CD4-positive, alpha-beta T cell (primary cell): ENCODE measurements at regions not wholly inside any gene's neighbourhood (a gene's known extent, or its start where the extent isn't known, plus 50 kb on each side); places are given as distances from the start of the nearest gene placed in this dataset.

ENCODE experiments used
- ATAC-seq: fragments of 200-7000 bp; cut with Tn5 transposase; one replicate; pipeline ENCODE4 v1.10.0; 2022; ENCODE audit warnings: mild to moderate bottlenecking; ENCODE audit not compliant: poor library complexity
- CTCF ChIA-PET: fragments of 350-600 bp; sonication (Branson Sonifier 250); formaldehyde crosslinking; loops from one replicate; lab custom pipeline; 2021; ENCODE audit warnings: antibody characterized with exemption, inconsistent platforms; lab: Charles Lee
- POLR2A ChIA-PET: fragments of 350-600 bp; sonication (Branson Sonifier 250); formaldehyde crosslinking; loops from one replicate; lab custom pipeline; 2021; ENCODE audit warnings: antibody characterized with exemption, inconsistent platforms; lab: Charles Lee
- DNase-seq, 14 experiments: peaks; one replicate each; pipeline ENCODE4 v3.0.0-alpha.2; 2013 to 2020; ENCODE audit warnings: mixed read lengths in 2 of 14
- H3K27ac ChIP-seq, 2 donors: one replicate each; pipeline versions ENCODE4 v1.5.1 to v1.7.0; 2013; ENCODE audit warnings: low read length in 2 of 2, low read depth in 1 of 2, mild to moderate bottlenecking in 1 of 2
- H3K27me3 ChIP-seq, 2 experiments: 1 replicate in 1 of 2; 2 replicates in 1 of 2; pipeline versions ENCODE4 v1.6.1 to v1.7.0; 2013; ENCODE audit warnings: low read length in 2 of 2, control low read depth in 1 of 2, mild to moderate bottlenecking in 1 of 2, moderate library complexity in 1 of 2; ENCODE audit not compliant: insufficient read depth in 2 of 2, control insufficient read depth in 1 of 2
- H3K36me3 ChIP-seq: one replicate; pipeline ENCODE4 v1.6.1; 2013; ENCODE audit warnings: low read length, control low read depth; ENCODE audit not compliant: insufficient read depth
- H3K4me1 ChIP-seq: one replicate; pipeline ENCODE4 v1.6.1; 2013; ENCODE audit warnings: low read length, control low read depth; ENCODE audit not compliant: insufficient read depth
- H3K4me3 ChIP-seq: one replicate; pipeline ENCODE4 v1.5.1; 2013; ENCODE audit warnings: mild to moderate bottlenecking, low read length, moderate library complexity
- H3K9me3 ChIP-seq, 2 experiments: 1 replicate in 1 of 2; 2 replicates in 1 of 2; pipeline versions ENCODE4 v1.6.1 to v1.7.0; 2013; ENCODE audit warnings: low read length in 2 of 2, mild to moderate bottlenecking in 2 of 2, control low read depth in 1 of 2, moderate library complexity in 1 of 2; ENCODE audit not compliant: control insufficient read depth in 1 of 2, insufficient read depth in 1 of 2
- H3K27ac Mint-ChIP-seq: one replicate; pipeline ENCODE4 v1.8.0; 2020; ENCODE audit warnings: mixed read lengths
- H3K27me3 Mint-ChIP-seq: one replicate; pipeline ENCODE4 v1.8.0; 2021; ENCODE audit warnings: mixed read lengths
- H3K36me3 Mint-ChIP-seq: one replicate; pipeline ENCODE4 v1.8.0; 2021; ENCODE audit warnings: low read depth, mixed read lengths
- H3K4me1 Mint-ChIP-seq: one replicate; pipeline ENCODE4 v1.8.0; 2021; ENCODE audit warnings: low read depth, mixed read lengths
- H3K4me3 Mint-ChIP-seq: one replicate; pipeline ENCODE4 v1.8.0; 2020; ENCODE audit warnings: mild to moderate bottlenecking, mixed read lengths
- H3K9me3 Mint-ChIP-seq: one replicate; pipeline ENCODE4 v1.8.0; 2020; ENCODE audit warnings: mixed read lengths
- CTCF ChIP-seq: fragments of 200-600 bp; IDR thresholded peaks from one replicate; pipeline ENCODE4 v1.8.0; 2022; ENCODE audit warnings: antibody characterized with exemption, mild to moderate bottlenecking
- intact Hi-C, 2 experiments: fragments of 100-400 bp; cut with DNase I in 1 of 2; cut with micrococcal nuclease in 1 of 2; formaldehyde crosslinking; loops; one replicate each; pipeline versions ENCODE4 v1.15.1 to v1.9.0; 2023 to 2025; cut with DNase I, micrococcal nuclease

GRCh38 chr7:22662556-22663356, 64.2 kb upstream of the IL6 start:
- Mint-ChIP-seq H3K27me3 (peaks cover 6% of the 10 kb centered on the region), H3K4me1 (no peaks in the 10 kb centered on the region), H3K36me3 (no peaks in the 10 kb centered on the region), H3K9me3 (no peaks in the 10 kb centered on the region), H3K4me3 (no peak overlapping the region), H3K27ac (no peak overlapping the region)
- DNase-seq: no peak
- ChIA-PET POLR2A (no interaction called here), CTCF (no interaction called here)
- ATAC-seq: no peak
- H3K4me3 ChIP-seq: no peak overlapping the region
- intact Hi-C loops: no loop called here
- no peak overlapping the region for H3K27ac ChIP-seq
- H3K36me3 ChIP-seq: no peaks in the 10 kb centered on the region
- no peak for TF ChIP-seq CTCF
- peaks cover 0 to 9% of the 10 kb centered on the region in 2 experiments for H3K9me3 ChIP-seq
- no peaks in the 10 kb centered on the region for H3K4me1 ChIP-seq
- no peaks in the 10 kb centered on the region for H3K27me3 ChIP-seq

GRCh38 chr7:22662036-22662435, 65.0 kb upstream of the IL6 start:
- H3K4me3 ChIP-seq: no peak overlapping the region
- H3K36me3 ChIP-seq: no peaks in the 10 kb centered on the region
- Mint-ChIP-seq H3K4me1 (no peaks in the 10 kb centered on the region), H3K9me3 (no peaks in the 10 kb centered on the region), H3K36me3 (no peaks in the 10 kb centered on the region), H3K4me3 (no peak overlapping the region), H3K27ac (no peak overlapping the region), H3K27me3 (peaks cover 6% of the 10 kb centered on the region)
- intact Hi-C loops: no loop called here
- H3K4me1 ChIP-seq: no peaks in the 10 kb centered on the region
- DNase-seq: no peak
- ChIA-PET POLR2A (no interaction called here), CTCF (no interaction called here)
- H3K9me3 ChIP-seq: peaks cover 0 to 9% of the 10 kb centered on the region in 2 experiments
- TF ChIP-seq CTCF: no peak
- no peak for ATAC-seq
- no peak overlapping the region for H3K27ac ChIP-seq
- H3K27me3 ChIP-seq: no peaks in the 10 kb centered on the region

GRCh38 chr7:22660732-22661131, 66.3 kb upstream of the IL6 start:
- TF ChIP-seq CTCF: no peak
- CTCF ChIA-PET: interaction anchor here (0.8 kb wide), 1 partner anchor 15 kb away, joined by 3 read pairs; no protein-coding TSS in a partner anchor
- intact Hi-C loops: loop anchor here in 1 of 2 experiments (2.0 kb wide), 1 partner anchor 64 kb away; no protein-coding TSS in a partner anchor
- Mint-ChIP-seq H3K36me3 (no peaks in the 10 kb centered on the region), H3K9me3 (no peaks in the 10 kb centered on the region), H3K4me1 (no peaks in the 10 kb centered on the region), H3K4me3 (no peak overlapping the region), H3K27ac (no peak overlapping the region), H3K27me3 (no peaks in the 10 kb centered on the region)
- H3K27me3 ChIP-seq: no peaks in the 10 kb centered on the region
- peaks cover 0 to 9% of the 10 kb centered on the region in 2 experiments for H3K9me3 ChIP-seq
- POLR2A ChIA-PET: interaction anchor here (0.5 to 1.2 kb wide), 2 partner anchors 15 to 172 kb away, joined by 3 read pairs; no protein-coding TSS in a partner anchor
- no peak overlapping the region for H3K27ac ChIP-seq
- no peaks in the 10 kb centered on the region for H3K4me1 ChIP-seq
- H3K36me3 ChIP-seq: no peaks in the 10 kb centered on the region
- H3K4me3 ChIP-seq: no peak overlapping the region
- no peak for DNase-seq
- ATAC-seq: no peak
